ENCODE measurements at regions not wholly inside any gene's neighbourhood (a gene's known extent, or its start where the extent isn't known, plus 50 kb on each side); places are given as distances from the start of the nearest gene placed in this dataset.

- no peak for FAIRE-seq
- no peak for DNase-seq (ENCODE audit: low spot score)
These were observed 721.4 kb downstream of the BRD1 start for GRCh38 chr22:49106096-49106841.

GRCh38 chr22:49104434-49104833 is 723.2 kb downstream of the BRD1 start:
- DNase-seq (ENCODE audit: low spot score) (no peak), FAIRE-seq (peak; percentile 93)

GRCh38 chr22:49103314-49104059 is 724.2 kb downstream of the BRD1 start:
- no peak for FAIRE-seq
- no peak for DNase-seq (ENCODE audit: low spot score)

GRCh38 chr22:49102367-49102766 is 725.3 kb downstream of the BRD1 start:
- DNase-seq (ENCODE audit: low spot score), result no peak
- FAIRE-seq, result no peak

- DNase-seq (ENCODE audit: low spot score) (no peak), FAIRE-seq (no peak)
These were observed 725.8 kb downstream of the BRD1 start for GRCh38 chr22:49101873-49102272.

GRCh38 chr22:49101225-49101624 is 726.4 kb downstream of the BRD1 start:
- FAIRE-seq, result no peak
- DNase-seq (ENCODE audit: low spot score), result no peak

- DNase-seq (ENCODE audit: low spot score), result no peak
These were observed 726.9 kb downstream of the BRD1 start for GRCh38 chr22:49100773-49101172.

GRCh38 chr22:49100316-49100715 is 727.4 kb downstream of the BRD1 start:
- FAIRE-seq (no peak), DNase-seq (ENCODE audit: low spot score) (no peak)

More at GRCh38 chr22:49100773-49101172, 726.9 kb downstream of the BRD1 start:
- FAIRE-seq, result no peak

GRCh38 chr22:49099496-49100124 is 728.1 kb downstream of the BRD1 start:
- DNase-seq (ENCODE audit: low spot score), result peak; percentile 89
- peak; percentile 99 for FAIRE-seq

GRCh38 chr22:49099089-49099488 is 728.6 kb downstream of the BRD1 start:
- no peak for DNase-seq (ENCODE audit: low spot score)
- FAIRE-seq, result no peak

- FAIRE-seq (no peak), DNase-seq (ENCODE audit: low spot score) (no peak)
These were observed 729.7 kb downstream of the BRD1 start for GRCh38 chr22:49097966-49098365.

GRCh38 chr22:49097171-49097925 is 730.3 kb downstream of the BRD1 start:
- no peak for DNase-seq (ENCODE audit: low spot score)
- no peak for FAIRE-seq

- DNase-seq (ENCODE audit: low spot score), result no peak
- no peak for FAIRE-seq
These were observed 731.2 kb downstream of the BRD1 start for GRCh38 chr22:49096476-49096875.

GRCh38 chr22:49095366-49095765 is 732.3 kb downstream of the BRD1 start:
- no peak for DNase-seq (ENCODE audit: low spot score)
- FAIRE-seq, result no peak

GRCh38 chr22:49094858-49095257 is 732.8 kb downstream of the BRD1 start:
- FAIRE-seq (no peak), DNase-seq (ENCODE audit: low spot score) (no peak)

GRCh38 chr22:49094151-49094550 is 733.5 kb downstream of the BRD1 start:
- FAIRE-seq, result no peak
- no peak for DNase-seq (ENCODE audit: low spot score)

- DNase-seq (ENCODE audit: low spot score), result no peak
- FAIRE-seq, result no peak
These were observed 734.3 kb downstream of the BRD1 start for GRCh38 chr22:49093192-49093880.

- DNase-seq (ENCODE audit: low spot score) (no peak), FAIRE-seq (no peak)
These were observed 735.0 kb downstream of the BRD1 start for GRCh38 chr22:49092716-49093115.

- no peak for DNase-seq (ENCODE audit: low spot score)
- no peak for FAIRE-seq
These were observed 735.6 kb downstream of the BRD1 start for GRCh38 chr22:49091917-49092545.

GRCh38 chr22:49091451-49091850 is 736.2 kb downstream of the BRD1 start:
- no peak for DNase-seq (ENCODE audit: low spot score)
- FAIRE-seq, result no peak

GRCh38 chr22:49090853-49091135 is 736.9 kb downstream of the BRD1 start:
- no peak for FAIRE-seq
- no peak for DNase-seq (ENCODE audit: low spot score)
